T-helper 2 cell (primary cell): ENCODE measurements at regions not wholly inside any gene's neighbourhood (a gene's known extent, or its start where the extent isn't known, plus 50 kb on each side); places are given as distances from the start of the nearest gene placed in this dataset.

Source experiments
- DNase-seq, 5 experiments: peaks; one replicate each; pipeline versions ENCODE4 v3.0.0 to v3.0.0-alpha.2; 2012 to 2022

GRCh38 chr4:19698961-19699360, 552.7 kb upstream of the SLIT2 start:
- DNase-seq: no peak

- no peak for DNase-seq
These were observed 556.9 kb upstream of the SLIT2 start for GRCh38 chr4:19694812-19695211.

DNA sequence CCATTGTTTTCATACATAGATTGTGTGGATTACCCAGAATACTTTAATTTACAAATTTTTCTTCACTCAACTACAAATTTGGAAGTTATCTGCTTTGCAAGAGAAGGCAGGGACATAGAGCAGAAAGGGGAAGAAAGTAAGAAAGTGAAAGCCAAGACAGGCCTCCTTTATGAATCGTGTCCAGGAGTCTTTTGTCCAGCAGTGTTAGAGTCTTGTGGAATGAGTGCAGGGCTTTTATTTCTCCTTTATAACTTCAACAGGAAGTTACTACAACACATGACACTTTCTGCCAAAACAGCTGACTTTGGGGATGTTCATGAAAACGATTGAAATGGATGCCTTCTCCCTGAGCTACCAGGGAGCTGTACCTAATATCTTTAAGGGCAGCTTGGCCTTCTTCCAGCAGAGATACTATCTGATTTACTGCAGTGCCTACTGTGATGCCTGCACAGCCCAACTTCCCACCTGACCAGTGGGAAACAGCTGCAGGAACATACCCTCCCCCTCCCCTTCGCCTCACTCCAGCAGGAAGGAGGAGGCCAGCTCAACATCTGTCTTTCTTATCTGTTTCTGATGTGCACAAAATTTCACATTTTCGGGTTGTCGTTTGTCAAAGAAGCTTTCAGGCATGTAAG, 557.7 kb upstream of the SLIT2 start:
- no peak for DNase-seq

DNA sequence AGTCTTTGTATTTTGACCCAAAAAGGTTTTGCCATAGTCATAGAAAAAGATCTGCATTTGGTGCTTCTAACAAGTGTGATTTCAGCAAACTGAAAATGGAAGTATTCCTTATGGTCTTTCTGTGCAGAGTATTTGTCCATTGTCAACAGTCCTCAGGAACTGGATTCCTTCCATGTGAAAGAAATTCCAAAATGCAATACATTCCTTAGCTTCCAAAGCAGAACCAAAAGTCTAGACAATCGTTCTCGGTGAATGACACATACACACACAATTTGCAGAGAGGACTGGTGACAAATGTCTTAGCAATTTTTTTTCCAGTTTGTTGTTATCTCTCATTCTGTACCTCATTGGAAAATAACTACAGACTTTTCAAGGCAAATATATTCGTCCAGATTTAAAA, 562.2 kb upstream of the SLIT2 start:
- DNase-seq: no peak

DNA sequence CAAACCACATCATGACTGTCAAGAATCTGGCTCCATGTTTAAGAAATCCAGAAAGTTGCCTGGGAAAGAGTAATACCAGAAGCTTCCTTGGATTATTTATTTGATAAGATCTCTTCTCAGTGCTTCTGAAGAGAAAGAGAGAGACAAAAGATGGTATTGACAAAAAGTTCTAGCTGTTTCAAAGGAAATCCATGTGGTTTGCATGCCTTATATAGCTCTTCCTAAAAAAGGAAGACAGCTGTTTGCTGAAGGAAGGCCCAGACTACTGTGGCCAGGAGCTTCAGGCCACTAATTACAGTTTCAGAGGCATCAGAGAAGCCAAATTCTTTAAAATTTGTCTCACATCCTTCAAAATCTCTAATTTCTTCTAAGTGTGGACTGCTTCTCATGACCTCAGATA, 565.2 kb upstream of the SLIT2 start:
- DNase-seq: no peak

DNA sequence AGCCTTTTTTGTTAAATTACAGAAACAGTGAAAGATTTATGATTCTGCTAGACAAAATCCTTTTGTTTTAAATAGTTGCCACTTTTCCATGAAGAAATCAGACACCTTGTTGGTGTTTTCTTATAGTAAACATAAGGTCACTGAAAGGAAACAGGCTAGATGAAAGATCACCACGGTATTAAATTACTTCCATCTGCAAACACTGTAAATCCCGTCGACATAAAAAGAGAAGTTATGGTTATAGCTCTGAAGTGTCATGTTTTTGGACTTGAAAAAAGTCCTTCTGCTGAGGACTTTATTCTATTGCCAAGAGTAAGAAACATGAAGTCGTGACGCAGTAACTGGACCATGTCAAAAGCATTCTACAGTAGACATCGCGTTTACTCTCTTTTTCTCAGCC, 567.6 kb upstream of the SLIT2 start:
- no peak for DNase-seq

DNA sequence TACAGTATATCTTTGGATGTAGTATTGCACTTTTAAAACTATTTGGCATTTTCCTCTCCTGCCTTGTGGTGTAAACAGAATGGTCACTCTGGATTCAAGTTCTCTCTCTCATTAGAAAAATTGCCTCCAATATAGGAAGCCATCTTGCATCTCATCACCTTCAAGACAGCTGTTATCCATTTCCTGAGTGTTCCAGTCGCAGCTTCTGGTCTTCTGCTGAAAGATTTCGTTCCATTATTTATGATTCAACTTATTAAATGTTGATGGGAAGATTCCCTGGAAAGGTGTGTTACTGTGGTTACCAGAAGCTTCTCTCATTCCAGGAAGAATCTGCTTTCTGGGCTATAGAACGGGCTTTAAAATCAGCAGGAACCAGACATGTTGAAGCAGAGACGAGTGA, 568.3 kb upstream of the SLIT2 start:
- DNase-seq: no peak

- no peak for DNase-seq
These were observed 574.5 kb upstream of the SLIT2 start for GRCh38 chr4:19677211-19677610.

GRCh38 chr4:19675172-19675811, 576.4 kb upstream of the SLIT2 start:
- DNase-seq: no peak

DNA sequence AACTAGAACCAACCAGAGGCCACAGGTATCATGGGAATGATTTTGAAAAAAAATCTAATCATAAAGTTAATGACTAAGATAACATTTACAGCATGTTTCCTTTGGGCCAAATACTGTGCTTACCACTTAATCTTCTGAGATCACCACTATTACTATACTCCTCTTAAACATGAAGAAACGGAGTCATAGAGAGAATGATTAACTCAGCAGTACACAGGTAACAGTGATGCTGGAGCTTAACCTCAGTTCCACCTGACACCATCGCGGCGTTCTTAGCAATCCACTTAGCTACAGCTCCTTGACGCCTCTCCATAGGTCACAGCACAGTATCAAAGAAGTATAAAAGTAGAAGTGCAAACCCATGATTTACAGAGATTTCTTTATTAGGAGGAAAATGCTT, 592.6 kb upstream of the SLIT2 start:
- DNase-seq: no peak

- no peak for DNase-seq
These were observed 593.8 kb upstream of the SLIT2 start for GRCh38 chr4:19657856-19658255.

GRCh38 chr4:19655666-19656065, 596.0 kb upstream of the SLIT2 start:
- no peak for DNase-seq

GRCh38 chr4:19650903-19651864, 600.5 kb upstream of the SLIT2 start:
- DNase-seq: no peak

DNA sequence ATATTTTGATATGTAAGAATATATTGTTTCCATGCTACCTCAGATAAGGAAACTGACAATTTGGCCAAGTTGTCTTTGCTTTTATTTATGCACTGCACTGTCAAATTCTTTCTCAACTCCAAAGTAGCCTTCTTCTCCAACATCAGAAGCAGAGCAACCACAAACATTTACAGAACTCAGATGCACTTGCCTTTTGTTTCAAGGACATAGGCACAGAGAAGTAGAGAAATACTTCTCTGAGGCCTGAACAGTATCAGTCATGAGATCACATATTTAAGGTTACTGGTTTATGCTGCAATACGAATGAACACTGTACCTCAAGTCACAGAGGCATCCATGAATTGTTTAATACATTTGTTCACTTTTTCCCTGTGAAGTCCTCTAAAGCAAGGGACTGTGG, 606.1 kb upstream of the SLIT2 start:
- no peak for DNase-seq

GRCh38 chr4:19636451-19636850, 615.3 kb upstream of the SLIT2 start:
- DNase-seq: no peak

DNA sequence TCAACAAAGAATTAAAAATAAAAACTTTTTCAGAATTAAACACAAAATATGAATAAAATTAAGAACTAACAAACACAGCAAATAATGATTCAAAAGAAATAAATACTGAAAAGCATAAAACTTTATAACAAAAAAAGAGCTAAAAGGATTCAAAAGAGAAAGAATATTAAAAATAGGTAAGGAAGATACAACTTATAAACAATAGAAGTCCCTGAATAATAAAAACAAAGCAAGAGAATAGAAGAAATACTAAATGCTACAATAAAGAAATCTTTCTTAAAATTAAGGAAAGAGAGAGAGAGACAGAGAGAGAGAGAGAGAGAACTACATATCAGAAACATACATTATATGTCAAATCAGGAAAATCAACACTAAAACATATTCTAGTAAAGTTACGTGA, 619.9 kb upstream of the SLIT2 start:
- DNase-seq: no peak

- DNase-seq: no peak
These were observed 627.8 kb upstream of the SLIT2 start for GRCh38 chr4:19623866-19624265.

DNA sequence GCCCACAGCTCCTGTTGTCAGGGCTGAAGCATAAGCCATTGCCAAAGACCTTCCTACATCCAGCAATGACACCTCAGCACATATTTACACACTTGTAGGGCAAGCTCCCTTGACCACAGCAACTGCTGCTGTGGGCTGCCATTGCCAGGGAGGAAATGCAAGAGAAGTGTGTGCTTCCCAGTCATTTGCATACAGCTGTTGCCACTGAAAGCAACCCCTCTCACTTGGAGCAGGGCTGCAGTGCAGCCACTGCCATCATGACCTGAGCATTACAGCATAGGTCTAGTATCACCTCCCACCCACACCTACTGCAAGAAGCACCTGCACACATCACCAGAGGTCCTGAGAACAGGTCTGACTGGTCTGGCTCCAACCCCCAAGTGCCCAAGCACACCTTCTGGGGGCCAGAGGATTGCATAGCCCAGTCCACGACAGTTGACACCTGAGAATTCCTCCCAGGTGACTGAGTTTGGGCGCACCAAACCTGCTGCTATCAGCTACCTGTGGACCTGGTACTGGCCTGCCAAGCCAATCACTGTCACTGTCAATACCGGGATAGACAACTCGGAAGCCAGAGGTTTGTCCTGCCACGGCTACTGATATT, 636.5 kb upstream of the SLIT2 start:
- no peak for DNase-seq

DNA sequence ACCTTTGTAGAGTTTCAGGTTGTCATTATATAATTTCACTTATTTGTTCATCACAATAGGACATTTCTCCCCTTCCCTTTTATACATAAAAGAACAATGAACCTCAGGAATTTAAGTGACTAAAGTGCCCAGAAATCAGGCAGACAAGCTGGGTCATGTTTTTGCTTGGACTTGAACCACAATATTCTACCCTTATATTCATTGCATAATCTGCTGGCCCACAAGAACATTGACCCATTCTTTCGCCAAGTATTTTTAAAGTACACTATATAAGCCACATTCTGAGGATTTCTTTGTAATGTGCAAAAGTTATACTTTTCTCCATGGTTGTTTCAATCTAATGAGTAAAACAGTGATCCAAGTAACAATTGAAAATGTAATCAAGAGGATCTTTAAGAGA, 637.5 kb upstream of the SLIT2 start:
- no peak for DNase-seq

DNA sequence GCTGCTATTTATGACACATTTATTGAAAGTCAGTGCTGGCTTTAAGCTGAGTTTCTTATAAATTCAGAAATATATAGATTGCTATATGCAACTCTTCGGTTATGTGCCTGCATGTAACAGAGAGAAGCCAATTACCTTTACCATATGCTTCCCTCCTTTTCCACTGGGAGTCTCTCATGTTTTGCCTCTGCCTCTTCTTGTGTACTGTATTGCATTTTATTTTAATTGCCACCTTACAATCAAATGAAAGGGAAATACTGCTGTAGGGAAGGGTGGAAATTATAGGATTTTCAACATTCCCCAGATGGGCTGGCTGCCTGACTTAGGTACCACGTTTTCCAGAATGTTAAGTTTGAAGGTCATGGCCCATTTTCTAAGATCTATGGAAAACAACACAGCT, 655.4 kb upstream of the SLIT2 start:
- DNase-seq: no peak

DNA sequence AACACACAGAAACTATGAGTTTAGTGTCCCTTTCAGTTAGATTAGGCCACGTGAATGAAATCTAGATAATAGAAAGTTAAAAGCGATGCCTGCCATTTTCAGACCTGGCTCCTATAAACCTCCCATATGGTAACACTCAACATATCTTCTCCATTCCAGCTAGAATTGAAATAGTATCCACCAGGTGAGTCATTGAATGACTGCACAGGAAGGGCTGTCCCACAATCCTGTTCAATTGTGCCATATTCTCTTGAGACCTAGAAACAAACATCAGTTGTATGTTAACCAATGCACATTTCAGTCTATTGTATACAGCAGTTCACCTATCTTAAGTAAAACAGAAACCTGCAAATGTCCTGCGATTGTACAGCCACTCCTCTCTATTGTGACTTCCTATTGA, 659.3 kb upstream of the SLIT2 start:
- no peak for DNase-seq

- DNase-seq: no peak
These were observed 667.7 kb upstream of the SLIT2 start for GRCh38 chr4:19583827-19584569.

- DNase-seq: no peak
These were observed 671.6 kb upstream of the SLIT2 start for GRCh38 chr4:19580095-19580494.
